ENCODE measurements at regions not wholly inside any gene's neighbourhood (a gene's known extent, or its start where the extent isn't known, plus 50 kb on each side); places are given as distances from the start of the nearest gene placed in this dataset.
A peak's percentile ranks its signal among the peaks of the same experiment; 100 is the strongest.

- 39 to 54% (median 41%) methylated on average over 18 of the region's 18 CpGs for WGBS, 3 donors
- intact Hi-C loops (cut with DNase I): no loop called here
- Histone ChIP-seq H3K27me3 (ENCODE audit: insufficient read depth in 3 of 3, low read length in 2 of 3) (no peaks in the 10 kb centered on the region), H3K27ac (no peak overlapping the region), H3K36me3 (ENCODE audit: insufficient read depth in 1 of 2, low read depth in 1 of 2) (no peaks in the 10 kb centered on the region), H3K4me3 (no peak overlapping the region), H3K9me3 (no peaks in the 10 kb centered on the region), H3K4me1 (no peaks in the 10 kb centered on the region)
- TF ChIP-seq CTCF (IDR thresholded peaks at IDR 0.05): no peak
- ATAC-seq (peak in 3 of 4 donors; percentile 12 to 42 (median 24)), DNase-seq (no peak)
Measured at GRCh38 chr1:244311784-244312532, 139.8 kb downstream of the ADSS2 start.

- Histone ChIP-seq H3K27me3 (ENCODE audit: insufficient read depth in 3 of 3, low read length in 2 of 3) (no peaks in the 10 kb centered on the region), H3K4me3 (no peak overlapping the region), H3K9me3 (no peaks in the 10 kb centered on the region), H3K27ac (no peak overlapping the region), H3K36me3 (ENCODE audit: insufficient read depth in 1 of 2, low read depth in 1 of 2) (no peaks in the 10 kb centered on the region), H3K4me1 (no peaks in the 10 kb centered on the region)
- TF ChIP-seq CTCF (IDR thresholded peaks at IDR 0.05): no peak
- WGBS, 3 donors: 60 to 65% (median 64%) methylated on average over 9 of the region's 9 CpGs
- ATAC-seq: no peak
- no peak for DNase-seq
- intact Hi-C loops (cut with DNase I): no loop called here
Measured at GRCh38 chr1:244313346-244313745, 138.4 kb downstream of the ADSS2 start.

- no peak overlapping the region for H3K4me3 ChIP-seq
- no peaks in the 10 kb centered on the region for H3K9me3 ChIP-seq
- TF ChIP-seq CTCF (IDR thresholded peaks at IDR 0.05): no peak
- 48 to 58% (median 51%) methylated on average over 8 of the region's 8 CpGs for WGBS, 3 donors
- intact Hi-C loops (cut with DNase I): no loop called here
- no peak for ATAC-seq
- DNase-seq: no peak
- no peaks in the 10 kb centered on the region for H3K36me3 ChIP-seq (ENCODE audit: insufficient read depth in 1 of 2, low read depth in 1 of 2)
- no peaks in the 10 kb centered on the region for H3K4me1 ChIP-seq
- H3K27ac ChIP-seq: no peak overlapping the region
- H3K27me3 ChIP-seq (ENCODE audit: insufficient read depth in 3 of 3, low read length in 2 of 3): no peaks in the 10 kb centered on the region
Measured at GRCh38 chr1:244314921-244315559, 136.7 kb downstream of the ADSS2 start.

GRCh38 chr1:244315996-244316395, 135.7 kb downstream of the ADSS2 start:
- ATAC-seq: no peak
- WGBS, 3 donors: 96 to 99% (median 99%) methylated on average over 4 of the region's 4 CpGs
- no peak for DNase-seq
- intact Hi-C loops (cut with DNase I): no loop called here
- Histone ChIP-seq H3K9me3 (no peaks in the 10 kb centered on the region), H3K36me3 (ENCODE audit: insufficient read depth in 1 of 2, low read depth in 1 of 2) (no peaks in the 10 kb centered on the region), H3K4me1 (no peaks in the 10 kb centered on the region), H3K27me3 (ENCODE audit: insufficient read depth in 3 of 3, low read length in 2 of 3) (no peaks in the 10 kb centered on the region), H3K27ac (no peak overlapping the region), H3K4me3 (no peak overlapping the region)
- no peak for TF ChIP-seq CTCF (IDR thresholded peaks at IDR 0.05)
